EH (cell line): ENCODE measurements at regions not wholly inside any gene's neighbourhood (a gene's known extent, or its start where the extent isn't known, plus 50 kb on each side); places are given as distances from the start of the nearest gene placed in this dataset.

ENCODE experiments used
- DNase-seq: peaks from one replicate; pipeline ENCODE4 v3.0.0-alpha.2; 2015; ENCODE audit warnings: low read depth

DNA sequence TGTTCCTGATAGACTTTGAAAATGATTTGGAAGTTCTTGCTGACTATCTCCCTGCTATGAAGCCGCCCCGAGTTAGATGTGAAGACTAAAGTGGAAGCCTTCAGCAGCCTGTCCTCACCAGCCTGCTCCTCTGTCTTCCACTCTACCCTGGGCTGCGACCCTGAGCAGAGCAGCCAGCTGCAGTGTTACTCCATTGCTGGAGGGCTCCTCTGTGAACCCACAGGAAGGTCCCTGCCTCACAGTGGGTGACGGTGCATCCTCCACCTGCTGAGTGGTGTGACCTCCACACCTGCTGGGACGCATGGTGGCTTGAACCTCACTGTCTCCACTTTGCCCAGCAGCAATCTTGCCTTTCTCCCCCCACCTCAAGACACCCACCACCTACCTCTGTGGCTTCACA, 116.4 kb downstream of the IRS2 start:
- DNase-seq = no peak

DNA sequence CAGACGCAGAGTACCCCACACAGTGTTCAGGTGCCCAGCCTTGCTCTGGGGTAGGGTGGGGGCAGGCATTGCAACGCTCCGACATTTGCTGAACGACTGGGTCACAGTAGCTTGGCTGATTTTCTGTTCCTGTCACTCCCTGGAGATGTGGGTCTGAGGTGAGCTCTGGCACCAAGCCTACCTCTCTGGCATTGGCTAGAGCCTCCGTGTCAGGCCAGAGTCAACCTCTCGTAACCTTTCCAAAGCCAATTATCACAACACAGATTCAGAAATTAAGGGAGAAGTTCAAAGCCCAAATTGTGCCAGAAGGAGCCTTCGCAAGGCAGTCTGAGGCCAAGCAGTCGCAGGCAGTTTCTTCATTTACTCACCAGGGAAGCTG, 117.2 kb downstream of the IRS2 start:
- DNase-seq = no peak

DNA sequence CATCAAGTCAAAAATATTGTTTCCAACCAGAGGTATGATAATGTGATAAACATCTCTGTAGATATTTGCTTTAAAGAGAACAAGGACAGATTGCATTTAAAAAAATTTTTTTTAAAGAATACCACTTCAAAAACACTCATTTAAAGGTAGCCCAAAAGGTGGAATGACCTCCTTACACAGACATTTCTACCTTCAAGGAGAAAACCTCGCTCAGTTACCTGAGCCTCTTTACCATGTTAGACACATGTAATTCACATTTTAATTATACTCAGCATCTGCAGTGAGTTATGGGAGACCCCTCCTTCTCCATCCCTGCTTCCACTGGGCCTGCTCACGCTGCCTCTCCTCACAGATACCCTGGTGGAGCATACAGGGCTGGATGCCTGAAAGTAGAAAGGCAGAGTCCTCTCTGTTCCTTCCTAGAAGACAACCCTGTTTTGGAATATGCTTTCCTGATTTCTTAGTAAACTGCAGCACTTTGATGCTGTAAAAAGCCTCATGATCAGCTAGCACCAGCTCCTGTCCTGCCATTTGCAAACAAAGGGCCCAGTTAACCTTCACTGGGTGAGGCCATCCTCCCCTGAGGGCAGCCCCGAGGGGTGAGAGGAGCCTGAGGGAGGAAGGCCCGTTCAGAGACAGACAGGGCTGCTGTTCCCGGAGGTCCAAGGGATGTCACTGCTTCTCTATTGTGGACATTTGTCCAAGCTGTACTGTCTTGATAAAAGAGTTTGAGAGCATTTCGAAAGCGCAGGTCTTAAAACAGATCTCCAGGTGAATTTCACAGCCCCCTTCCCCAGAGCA, 117.8 kb downstream of the IRS2 start:
- DNase-seq = no peak

DNA sequence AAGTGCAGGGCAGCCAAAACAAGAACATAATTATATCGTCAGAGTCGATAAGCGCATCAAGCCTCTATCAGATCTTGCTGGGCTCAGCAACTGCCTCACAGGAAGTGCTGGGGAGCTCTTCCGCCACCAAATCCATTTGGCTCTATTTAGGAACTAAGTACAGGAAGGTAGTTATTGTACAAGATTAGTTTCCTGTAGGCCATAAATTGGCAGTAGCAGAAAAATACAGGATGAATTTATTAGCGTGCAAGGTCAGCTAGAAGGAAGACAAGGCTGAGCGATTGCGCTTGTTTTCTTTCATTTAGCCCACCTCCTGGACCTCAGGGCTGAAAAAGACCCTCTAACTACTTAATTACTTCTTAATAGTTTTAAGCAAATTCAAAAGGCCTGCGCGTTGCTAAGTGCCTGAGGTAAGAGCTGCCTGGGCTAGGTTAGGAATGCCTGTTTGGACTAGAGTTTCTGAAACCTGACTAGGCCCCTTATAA, 118.5 kb downstream of the IRS2 start:
- DNase-seq = no peak

DNA sequence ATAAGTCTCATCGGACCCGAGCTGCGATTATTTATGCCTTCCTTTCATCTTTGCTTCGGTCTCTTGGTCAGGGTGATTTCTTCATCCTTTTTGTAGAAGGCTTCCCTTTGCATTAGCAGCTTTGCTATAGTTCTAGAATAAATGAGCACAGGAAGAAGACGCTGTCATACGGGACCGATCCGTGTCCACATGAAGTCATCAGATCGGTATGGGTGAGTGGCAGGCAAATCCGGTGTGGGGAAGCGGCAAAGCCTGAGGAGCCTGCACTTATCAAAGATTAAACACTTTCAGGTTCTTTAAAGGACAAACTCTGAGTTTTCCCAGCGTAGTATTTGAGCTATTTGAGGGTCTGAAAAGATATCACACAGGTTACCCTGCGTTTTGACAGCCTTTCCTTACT, 119.3 kb downstream of the IRS2 start:
- no peak for DNase-seq

DNA sequence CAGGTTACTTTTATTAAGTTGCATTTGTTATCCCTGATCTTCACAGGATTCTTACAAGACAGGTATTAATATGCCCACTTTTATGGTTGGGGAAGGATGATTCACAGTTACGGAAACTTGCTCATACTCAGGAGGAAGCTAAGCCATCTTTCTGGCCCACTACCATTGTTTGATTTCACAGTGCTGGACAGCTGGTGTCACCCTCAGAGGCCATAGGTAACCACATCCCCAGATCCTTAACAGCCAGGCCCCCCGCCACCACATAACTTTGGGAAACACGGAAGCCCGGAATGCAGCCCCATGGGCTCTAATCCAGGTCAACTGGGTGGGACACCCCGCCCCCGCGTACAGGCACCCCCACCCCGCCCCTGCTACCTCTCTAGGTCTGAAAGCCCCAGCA, 119.7 kb downstream of the IRS2 start:
- no peak for DNase-seq

DNA sequence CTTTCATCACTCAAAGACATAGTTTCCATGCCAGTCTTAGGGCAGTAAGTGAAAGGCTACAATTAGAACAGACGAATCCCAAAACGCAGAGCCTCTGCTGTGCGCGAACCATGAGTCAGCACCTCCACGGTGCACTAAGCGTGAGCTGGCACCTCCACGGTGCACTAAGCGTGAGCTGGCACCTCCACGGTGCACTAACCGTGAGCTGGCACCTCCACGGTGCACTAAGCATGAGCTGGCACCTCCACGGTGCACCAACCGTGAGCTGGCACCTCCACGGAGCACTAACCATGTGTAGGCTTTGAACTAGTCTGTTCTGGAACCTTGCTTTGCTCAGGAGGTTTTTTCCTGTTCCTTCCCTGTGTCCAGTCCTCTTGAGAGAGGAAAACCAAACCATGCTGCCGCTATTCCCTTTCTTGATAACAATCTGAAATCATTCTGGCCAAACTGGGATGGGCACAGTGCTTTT, 120.6 kb downstream of the IRS2 start:
- no peak for DNase-seq

DNA sequence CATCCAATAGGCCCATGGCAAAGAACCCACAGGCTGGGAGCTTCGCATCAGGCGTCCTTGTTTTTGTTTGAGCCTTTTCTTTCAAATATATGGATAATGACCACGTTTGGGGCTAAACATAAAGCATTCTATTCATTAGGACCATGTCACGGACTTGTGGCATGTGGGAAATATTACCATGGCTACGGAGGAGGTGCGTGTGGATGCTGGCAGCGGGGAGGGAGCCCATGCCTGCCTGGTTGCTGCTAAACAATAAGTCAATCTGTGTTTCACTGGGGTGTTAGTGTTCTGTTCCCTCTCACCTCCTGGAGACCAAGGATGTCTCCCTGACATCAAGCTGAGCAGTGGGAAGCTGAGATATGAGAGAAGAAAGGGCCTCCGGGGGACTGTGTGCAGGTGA, 121.1 kb downstream of the IRS2 start:
- no peak for DNase-seq

DNA sequence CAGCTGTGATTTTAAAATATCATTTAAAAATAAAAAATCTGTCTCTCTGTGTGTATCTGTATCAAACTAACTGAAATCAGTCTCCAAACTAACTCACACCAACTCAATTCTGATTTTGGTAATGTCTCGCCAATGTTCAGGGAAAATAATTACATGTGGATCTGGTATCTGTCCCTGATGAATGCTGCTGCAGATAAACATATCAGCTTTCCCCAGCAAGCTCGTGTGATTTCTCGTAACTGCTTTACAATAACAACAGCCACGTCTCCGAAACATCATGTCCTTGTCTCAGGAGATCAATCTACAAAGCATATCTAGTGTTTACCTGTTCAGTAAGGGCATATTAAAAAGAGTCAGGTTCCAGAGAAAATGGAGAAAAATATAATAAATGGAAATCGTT, 129.0 kb downstream of the IRS2 start:
- no peak for DNase-seq

DNA sequence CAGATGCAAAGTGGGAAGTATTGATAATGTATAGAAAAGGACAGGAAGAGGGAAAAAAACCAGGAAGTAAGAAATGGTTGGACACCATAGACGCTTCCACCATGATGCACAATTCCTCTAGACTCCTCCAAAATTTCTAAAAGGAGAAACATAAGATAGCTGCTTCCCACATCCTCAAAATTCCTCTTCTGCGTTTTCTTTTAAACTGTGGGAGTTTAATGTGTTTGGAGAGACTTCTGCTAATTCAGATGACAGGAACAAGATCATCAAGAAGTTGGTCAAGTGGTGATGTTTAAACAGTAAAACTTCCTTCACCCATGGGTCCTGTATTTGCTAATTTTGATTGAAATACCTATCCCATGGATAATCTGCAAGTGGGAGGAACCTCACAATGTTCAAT, 130.2 kb downstream of the IRS2 start:
- no peak for DNase-seq

DNA sequence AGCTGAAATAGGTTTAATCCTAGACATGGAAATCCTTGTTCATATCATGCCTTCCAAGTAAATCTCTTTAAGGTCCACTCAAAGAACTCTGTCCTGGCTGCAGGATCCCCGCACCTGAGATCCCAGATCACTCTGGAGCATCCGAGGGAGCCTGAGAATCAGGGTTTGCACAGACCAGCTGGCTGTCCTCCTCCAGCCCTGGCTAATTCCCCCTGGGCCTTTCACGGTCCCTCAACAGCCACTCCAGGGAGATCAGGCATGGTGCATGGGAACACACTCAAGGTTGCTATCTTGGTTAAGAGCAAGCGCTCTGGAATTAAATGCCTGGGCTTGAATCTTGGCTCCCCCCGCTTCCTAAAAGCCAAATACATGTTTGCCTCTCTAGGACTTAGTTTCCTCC, 130.8 kb downstream of the IRS2 start:
- DNase-seq = no peak

DNA sequence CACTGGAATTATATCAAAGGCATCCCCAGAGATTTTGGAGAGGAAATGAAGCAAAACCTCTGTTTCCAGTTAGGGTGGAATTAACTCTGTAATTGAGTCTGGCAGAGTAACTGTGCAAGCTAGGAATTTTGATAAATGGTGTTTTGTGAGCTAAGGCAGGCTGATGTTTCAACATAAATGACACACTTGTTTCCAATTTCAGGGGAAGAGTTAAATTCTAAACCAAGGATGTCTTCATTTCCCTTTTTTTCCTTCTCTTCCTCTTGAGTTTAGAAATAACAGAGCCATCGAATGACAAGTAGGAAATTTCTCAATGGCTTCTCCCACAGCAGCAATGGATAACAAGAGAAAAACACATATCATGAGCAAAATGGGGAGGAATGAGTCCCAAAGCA, 131.2 kb downstream of the IRS2 start:
- DNase-seq = no peak

DNA sequence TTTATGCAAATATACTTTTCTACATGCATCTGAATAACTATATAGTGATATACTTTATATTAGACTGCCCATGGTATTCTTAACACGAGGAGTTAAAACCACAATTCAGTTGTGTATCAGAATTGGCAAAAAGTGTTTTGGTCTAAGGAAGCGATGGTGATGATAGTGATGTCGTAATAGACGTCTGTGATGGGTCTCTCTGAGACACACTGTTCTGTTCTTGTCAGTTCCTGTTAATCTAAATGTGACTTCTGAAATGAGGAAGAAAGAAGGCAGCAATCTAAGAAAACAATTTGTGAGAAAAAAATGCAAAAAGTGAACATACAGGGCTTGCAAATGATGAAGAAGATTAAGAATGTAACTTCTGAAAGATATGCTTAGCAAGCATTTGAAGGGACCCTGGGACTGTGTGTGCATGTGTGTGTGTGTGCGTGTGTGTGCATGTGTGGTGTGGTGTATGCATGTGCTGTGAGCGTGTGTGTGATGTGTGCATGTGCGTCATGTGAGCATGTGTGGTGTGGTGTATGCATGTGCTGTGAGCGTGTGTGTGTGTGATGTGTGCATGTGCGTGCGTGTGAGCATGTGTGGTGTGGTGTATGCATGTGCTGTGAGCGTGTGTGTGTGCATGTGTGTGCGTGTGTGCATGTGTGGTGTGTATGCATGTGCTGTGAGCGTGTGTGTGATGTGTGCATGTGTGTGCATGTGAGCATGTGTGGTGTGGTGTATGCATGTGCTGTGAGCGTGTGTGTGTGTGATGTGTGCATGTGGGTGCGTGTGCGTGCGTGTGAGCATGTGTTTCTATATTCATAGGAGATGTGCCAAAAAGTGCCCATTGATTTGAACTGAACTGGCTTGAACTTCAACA, 131.8 kb downstream of the IRS2 start:
- no peak for DNase-seq

DNA sequence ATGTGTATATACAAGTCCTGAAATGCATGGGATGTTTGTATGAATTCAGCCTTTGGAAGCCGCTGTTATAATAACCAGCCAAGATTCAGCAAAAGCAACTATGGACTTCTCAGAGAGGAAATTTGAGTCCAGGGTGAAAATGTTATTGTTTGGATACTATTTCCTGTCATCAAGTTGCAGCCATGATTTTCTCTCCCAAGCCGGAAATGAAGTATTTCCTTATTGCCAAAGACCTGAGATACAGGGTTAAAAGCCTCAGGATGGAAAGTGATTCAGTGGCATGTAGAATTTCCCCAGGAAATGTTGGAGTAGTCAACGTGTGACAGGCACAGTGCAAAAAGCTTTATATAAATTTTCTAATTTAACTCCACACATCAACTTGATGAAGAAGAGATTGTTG, 133.9 kb downstream of the IRS2 start:
- no peak for DNase-seq

DNA sequence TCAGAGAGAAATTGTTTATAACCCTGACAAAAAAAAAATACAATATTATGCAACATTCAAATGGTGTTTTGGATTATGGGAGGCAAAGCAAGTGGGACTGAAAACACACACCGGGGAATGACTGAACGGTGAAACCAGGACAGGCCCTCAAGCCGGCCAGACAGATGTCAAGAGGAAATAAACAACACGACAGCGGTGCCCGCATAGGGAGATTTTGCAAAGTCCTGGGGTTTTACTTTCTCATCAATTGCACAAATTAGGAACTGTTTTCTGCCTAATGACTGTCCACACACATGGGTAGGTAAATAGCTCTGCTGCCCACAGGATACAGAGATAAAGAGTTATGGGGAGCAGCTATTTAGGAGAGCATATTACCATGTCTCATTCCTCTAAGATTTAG, 134.5 kb downstream of the IRS2 start:
- no peak for DNase-seq

DNA sequence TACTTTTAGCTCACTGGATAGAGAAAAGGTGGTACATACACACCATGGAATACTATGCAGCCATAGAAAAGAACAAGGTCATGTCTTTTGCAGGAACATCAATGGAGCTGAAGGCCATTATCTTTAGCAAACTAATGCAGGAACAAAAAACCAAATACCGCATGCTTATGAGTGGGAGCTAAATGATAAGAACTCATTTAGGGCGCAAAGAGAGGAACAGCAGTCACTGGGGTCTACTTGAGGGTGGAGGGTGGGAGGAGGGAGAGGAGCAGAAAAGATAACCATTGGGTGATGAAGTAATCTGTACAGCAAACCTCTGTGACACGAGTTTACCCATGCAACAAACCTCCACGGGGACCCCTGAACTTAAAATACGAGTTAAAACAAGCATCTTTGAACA, 135.1 kb downstream of the IRS2 start:
- no peak for DNase-seq

DNA sequence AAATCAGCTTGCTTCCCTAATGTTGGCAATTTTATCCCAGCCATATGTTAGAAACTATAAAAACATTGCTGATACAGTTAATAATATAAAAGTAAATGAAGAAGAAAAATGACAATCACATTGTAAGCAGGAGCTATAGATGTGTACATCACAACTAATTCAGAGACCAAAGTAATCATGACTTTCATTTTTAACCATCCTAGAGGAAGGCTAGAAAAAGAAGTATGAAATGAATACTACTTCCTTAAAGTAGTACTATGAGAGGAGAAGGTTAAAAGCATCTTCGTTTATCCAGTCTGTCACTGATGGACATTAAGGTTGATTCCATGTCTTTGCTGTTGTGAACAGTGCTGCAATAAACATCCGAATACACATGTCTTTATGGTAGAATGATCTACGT, 135.5 kb downstream of the IRS2 start:
- DNase-seq = no peak

DNA sequence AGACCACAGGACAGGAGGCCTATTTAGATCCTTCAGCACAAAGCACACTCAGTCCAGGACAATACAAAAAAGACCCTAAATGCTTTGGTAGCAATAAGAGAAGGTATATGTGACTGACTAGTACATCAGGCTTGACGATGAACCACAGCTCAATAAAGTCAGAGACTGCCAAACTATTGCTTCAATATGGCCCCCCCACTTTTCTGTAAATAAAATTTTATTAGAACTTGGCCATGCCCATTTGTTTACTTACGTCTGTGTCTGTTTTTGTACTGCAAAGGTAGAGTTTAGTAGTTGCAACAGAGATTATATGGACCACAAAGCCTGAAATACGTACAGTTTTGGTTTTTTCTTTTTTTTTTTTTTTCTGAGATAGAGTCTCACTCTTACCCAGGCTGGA, 136.7 kb downstream of the IRS2 start:
- DNase-seq = no peak

DNA sequence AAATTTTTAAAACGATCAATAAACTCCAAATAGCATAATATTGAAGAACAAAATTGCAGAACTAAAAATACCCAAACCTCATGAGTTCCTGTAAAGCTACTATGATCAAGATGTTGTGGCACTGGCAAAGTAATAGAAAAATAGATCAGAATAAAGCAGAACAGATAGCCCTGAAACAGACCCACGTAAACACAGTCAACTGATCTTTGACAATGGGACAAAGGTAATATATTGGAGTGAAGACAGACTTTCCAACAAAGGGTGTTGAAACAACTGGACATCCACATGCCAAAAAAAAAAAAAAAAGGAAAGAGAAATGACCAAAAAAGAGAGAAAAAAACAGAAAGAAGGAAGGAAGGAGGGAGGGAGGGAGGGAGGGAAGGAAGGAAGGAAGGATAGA, 138.7 kb downstream of the IRS2 start:
- DNase-seq = no peak

DNA sequence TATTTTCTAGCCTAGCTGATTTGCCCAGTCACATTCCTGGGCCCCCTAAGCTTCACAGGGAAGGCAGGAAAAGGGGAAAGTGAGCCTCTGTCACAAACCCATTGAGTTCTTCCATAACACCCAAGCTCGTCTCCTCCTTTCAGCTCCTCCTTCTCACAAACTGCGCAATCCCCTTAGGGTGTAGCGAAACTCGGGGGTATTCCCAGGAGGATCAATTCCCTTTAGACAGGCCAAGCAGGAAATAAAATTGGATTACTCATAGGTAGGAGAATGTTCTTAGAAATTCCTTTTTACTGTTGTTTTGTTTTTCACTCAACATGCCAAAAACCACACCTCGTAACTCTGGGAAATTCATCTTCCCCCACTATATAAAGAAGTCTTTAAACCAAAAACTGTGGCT, 139.3 kb downstream of the IRS2 start:
- DNase-seq = no peak

DNA sequence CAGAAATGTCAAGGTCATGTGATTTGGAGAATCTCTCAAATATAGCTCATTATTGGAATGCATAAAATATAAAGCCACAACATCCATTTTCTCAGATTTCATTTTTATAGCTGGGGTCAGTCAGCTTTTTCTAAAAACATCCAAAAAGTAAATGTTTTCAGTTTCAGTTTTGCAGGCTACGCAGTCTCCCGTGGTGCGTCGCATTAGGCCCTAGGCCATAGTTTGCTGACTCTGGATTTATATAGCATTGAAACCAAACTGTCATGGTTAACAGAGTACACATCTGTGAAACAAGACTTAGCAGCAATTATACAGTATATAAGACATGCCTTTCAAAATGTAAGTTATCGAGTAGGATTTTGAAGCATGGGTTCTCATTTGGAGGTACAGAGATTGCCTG, 140.0 kb downstream of the IRS2 start:
- no peak for DNase-seq

DNA sequence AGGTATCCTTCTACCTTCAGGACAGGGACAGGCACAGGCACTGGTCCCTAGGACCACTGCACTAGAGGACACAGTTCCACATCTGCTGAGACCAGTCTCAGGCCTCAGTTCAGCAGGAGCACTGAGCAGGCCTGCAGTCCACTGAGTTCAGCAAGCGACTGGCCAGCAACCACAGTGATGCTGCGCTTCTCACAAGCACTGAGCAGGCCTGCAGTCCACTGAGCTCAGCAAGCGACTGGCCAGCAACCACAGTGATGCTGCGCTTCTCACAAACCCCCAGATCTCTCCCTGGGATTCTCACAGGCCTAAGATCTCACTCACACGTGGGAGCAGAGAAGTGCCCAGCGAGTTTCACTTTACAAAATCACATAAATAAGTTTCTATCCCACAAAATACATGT, 140.6 kb downstream of the IRS2 start:
- no peak for DNase-seq

DNA sequence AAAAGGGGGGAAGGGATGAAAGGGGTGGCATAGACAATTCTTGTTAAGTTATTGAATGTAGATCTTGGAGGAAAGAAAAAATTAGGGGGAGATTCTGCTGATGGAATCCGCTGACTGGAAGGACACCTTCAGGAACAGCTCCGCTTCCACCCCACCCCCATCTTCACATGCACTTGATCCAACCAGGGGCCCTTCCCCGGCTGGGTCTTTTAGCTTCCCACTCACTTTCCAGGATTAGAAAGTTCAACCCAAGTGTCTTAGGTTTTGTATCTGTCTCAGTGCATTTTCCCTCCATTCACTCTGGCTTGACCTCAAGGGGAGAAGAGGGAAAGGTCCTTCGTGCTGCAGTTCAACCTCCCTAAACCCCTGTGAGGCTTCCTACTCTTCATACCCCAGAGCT, 141.4 kb downstream of the IRS2 start:
- no peak for DNase-seq
